ENCODE measurements at regions not wholly inside any gene's neighbourhood (a gene's known extent, or its start where the extent isn't known, plus 50 kb on each side); places are given as distances from the start of the nearest gene placed in this dataset.

DNA sequence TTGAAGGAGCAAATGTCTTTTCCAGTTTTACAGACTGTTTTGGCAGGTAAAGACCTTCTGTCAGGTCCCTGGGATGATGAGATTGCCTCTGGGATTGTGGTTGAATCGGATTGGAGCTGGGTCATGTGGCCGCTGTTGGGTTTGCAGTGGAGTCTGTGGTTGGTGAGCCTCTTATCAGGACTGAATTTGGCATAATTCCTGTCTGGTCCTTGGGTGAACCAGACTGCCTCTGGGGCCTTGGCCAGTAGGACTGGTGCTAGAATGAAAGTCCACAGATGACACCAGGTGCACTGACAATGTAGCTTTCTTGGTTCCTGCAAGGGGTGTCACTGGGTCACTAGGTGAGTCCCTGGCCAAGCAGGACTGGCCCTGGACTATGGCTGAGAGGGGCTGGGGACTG lies 155.3 kb downstream of the TPH2 start:
- TF ChIP-seq GATA3 (IDR thresholded peaks at IDR 0.05; ENCODE audit: low read depth, low read length) = no peak
- TF ChIP-seq GATA2 (IDR thresholded peaks at IDR 0.05; ENCODE audit: low read depth, low read length) = no peak

Data from SH-SY5Y (cell line).